HFF-Myc (cell line): ENCODE measurements at regions not wholly inside any gene's neighbourhood (a gene's known extent, or its start where the extent isn't known, plus 50 kb on each side); places are given as distances from the start of the nearest gene placed in this dataset.

Source experiments
- DNase-seq: peaks from one replicate; pipeline ENCODE4 v3.0.0-alpha.2; 2011; ENCODE audit warnings: low read depth; ENCODE audit errors: extremely low read depth
- H3K4me3 ChIP-seq: replicated peaks from 2 replicates; pipeline ENCODE4 v1.5.1; 2011; ENCODE audit warnings: low read depth, mild to moderate bottlenecking, control low read depth, low read length
- CTCF ChIP-seq: IDR thresholded peaks from 2 replicates; pipeline ENCODE4 v1.5.1; 2012; ENCODE audit warnings: mild to moderate bottlenecking, low read depth, low read length, control low read depth; ENCODE audit errors: missing control alignments

- H3K4me3 ChIP-seq = no peak overlapping the region
- DNase-seq = no peak
- TF ChIP-seq CTCF = no peak
Measured at GRCh38 chr11:95307286-95307685, 76.3 kb upstream of the SESN3 start.

- DNase-seq = no peak
- TF ChIP-seq CTCF = no peak
- H3K4me3 ChIP-seq = no peak overlapping the region
Measured at GRCh38 chr11:95306801-95307200, 75.8 kb upstream of the SESN3 start.

- no peak for TF ChIP-seq CTCF
- no peak for DNase-seq
Measured at GRCh38 chr11:95306123-95306522, 75.1 kb upstream of the SESN3 start.

GRCh38 chr11:95305705-95306104 is 74.7 kb upstream of the SESN3 start:
- H3K4me3 ChIP-seq = no peak overlapping the region
- TF ChIP-seq CTCF = no peak
- DNase-seq = no peak

More at GRCh38 chr11:95306123-95306522, 75.1 kb upstream of the SESN3 start:
- no peak overlapping the region for H3K4me3 ChIP-seq

GRCh38 chr11:95304777-95305176 is 73.8 kb upstream of the SESN3 start:
- H3K4me3 ChIP-seq = no peak overlapping the region
- DNase-seq = no peak
- no peak for TF ChIP-seq CTCF

- no peak overlapping the region for H3K4me3 ChIP-seq
- no peak for DNase-seq
- TF ChIP-seq CTCF = no peak
Measured at GRCh38 chr11:95302211-95302610, 71.2 kb upstream of the SESN3 start.

- DNase-seq = peak; percentile 12
- no peak overlapping the region for H3K4me3 ChIP-seq
- no peak for TF ChIP-seq CTCF
Measured at GRCh38 chr11:95301474-95301873, 70.5 kb upstream of the SESN3 start.
